Calu3 (cell line): ENCODE measurements at regions not wholly inside any gene's neighbourhood (a gene's known extent, or its start where the extent isn't known, plus 50 kb on each side); places are given as distances from the start of the nearest gene placed in this dataset.

Source experiments
- BruUV-seq: library from RNA; stranded (reverse); fragments of 400-500 nt; replicated peaks from 2 replicates; lab custom pipeline; 2021; lab: Mats Ljungman, UMichigan
- CTCF ChIA-PET: fragments of 300-600 bp; sonication (Branson Sonifier 250); formaldehyde crosslinking; loops from one replicate; lab custom pipeline; 2022; ENCODE audit warnings: antibody characterized with exemption; lab: Charles Lee
- DNase-seq: peaks from one replicate; pipeline ENCODE4 v3.0.0; 2022
- H3K27ac Mint-ChIP-seq: one replicate; pipeline ENCODE4 v1.8.0; 2022; ENCODE audit warnings: mixed read lengths; ENCODE audit not compliant: unreplicated experiment
- H3K27me3 Mint-ChIP-seq: one replicate; pipeline ENCODE4 v1.8.0; 2022; ENCODE audit warnings: mixed read lengths; ENCODE audit not compliant: unreplicated experiment
- H3K36me3 Mint-ChIP-seq: one replicate; pipeline ENCODE4 v1.8.0; 2022; ENCODE audit warnings: mild to moderate bottlenecking, moderate library complexity, mixed read lengths; ENCODE audit not compliant: insufficient read depth, unreplicated experiment
- H3K4me1 Mint-ChIP-seq: one replicate; pipeline ENCODE4 v1.8.0; 2022; ENCODE audit warnings: mild to moderate bottlenecking, low read depth, mixed read lengths; ENCODE audit not compliant: unreplicated experiment
- H3K4me3 Mint-ChIP-seq: one replicate; pipeline ENCODE4 v1.8.0; 2022; ENCODE audit warnings: mild to moderate bottlenecking, low read depth, moderate library complexity, mixed read lengths; ENCODE audit not compliant: unreplicated experiment
- H3K9me3 Mint-ChIP-seq: one replicate; pipeline ENCODE4 v1.8.0; 2022; ENCODE audit warnings: low read depth, mixed read lengths; ENCODE audit not compliant: unreplicated experiment
- CTCF ChIP-seq: fragments of 200-600 bp; IDR thresholded peaks from one replicate; pipeline ENCODE4 v1.8.0; 2022; ENCODE audit warnings: antibody characterized with exemption; ENCODE audit not compliant: unreplicated experiment
- intact Hi-C: fragments of 100-400 bp; cut with micrococcal nuclease; formaldehyde crosslinking; loops from one replicate; pipeline ENCODE4 v1.10.0; 2022; ENCODE audit not compliant: unreplicated experiment

DNA sequence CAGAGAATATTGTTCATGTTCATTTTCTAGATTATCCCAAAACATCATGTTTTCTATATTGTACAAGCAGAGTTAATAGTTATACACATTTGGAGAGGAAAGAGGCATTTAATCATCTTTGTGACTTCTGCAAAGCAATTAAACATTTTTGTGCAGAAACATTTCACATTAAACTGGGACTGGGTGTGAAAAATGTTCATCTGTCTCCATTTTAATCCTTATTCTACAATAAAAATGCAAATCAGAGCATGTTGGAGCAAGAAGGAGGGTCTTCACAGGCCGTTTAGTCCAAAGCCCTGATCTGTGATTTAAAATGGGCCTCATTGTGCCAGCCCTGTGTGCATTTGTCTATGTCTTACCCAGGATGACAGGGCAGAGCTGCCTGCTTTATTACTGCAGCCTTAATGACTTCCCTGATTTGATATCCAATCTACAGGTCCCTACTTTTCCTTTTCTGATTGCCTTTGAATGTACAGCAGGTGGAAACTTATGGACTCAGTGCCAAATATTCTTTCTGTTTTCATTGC lies 183.5 kb downstream of the CAVIN4 start:
- H3K27ac Mint-ChIP-seq, result no peak overlapping the region
- intact Hi-C loops, result no loop called here
- no peak for TF ChIP-seq CTCF
- peaks cover 2% of the 10 kb centered on the region for H3K36me3 Mint-ChIP-seq
- H3K4me1 Mint-ChIP-seq, result no peaks in the 10 kb centered on the region
- H3K27me3 Mint-ChIP-seq, result no peaks in the 10 kb centered on the region
- no peak for DNase-seq
- no TSS peak for BruUV-seq
- no peaks in the 10 kb centered on the region for H3K9me3 Mint-ChIP-seq
- CTCF ChIA-PET, result no interaction called here
- H3K4me3 Mint-ChIP-seq, result no peak overlapping the region

DNA sequence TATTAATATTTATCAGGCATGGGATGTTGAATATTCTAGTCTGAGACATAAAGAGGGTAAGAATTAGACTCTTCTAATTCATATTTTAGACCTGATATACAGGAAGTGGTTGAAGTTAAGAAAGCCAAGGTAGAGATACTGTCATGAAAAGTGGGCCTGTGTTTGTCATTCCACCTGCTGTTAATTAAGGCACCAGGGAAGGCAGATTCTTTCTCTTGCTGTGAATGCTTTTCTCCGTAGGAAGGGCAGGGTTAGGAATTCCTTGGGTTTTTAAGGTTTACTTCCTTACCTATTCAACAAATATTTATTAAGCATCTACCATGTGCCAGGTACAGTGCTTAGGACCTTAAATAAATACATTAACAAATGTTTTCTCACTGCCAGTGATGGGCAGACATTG lies 196.4 kb downstream of the CAVIN4 start:
- BruUV-seq, result no TSS peak
- CTCF ChIA-PET, result no interaction called here
- DNase-seq, result no peak
- no peaks in the 10 kb centered on the region for H3K9me3 Mint-ChIP-seq
- no peak overlapping the region for H3K27ac Mint-ChIP-seq
- no peaks in the 10 kb centered on the region for H3K36me3 Mint-ChIP-seq
- no peak overlapping the region for H3K4me3 Mint-ChIP-seq
- intact Hi-C loops, result no loop called here
- H3K4me1 Mint-ChIP-seq, result no peaks in the 10 kb centered on the region
- peaks cover 29% of the 10 kb centered on the region for H3K27me3 Mint-ChIP-seq
- no peak for TF ChIP-seq CTCF

DNA sequence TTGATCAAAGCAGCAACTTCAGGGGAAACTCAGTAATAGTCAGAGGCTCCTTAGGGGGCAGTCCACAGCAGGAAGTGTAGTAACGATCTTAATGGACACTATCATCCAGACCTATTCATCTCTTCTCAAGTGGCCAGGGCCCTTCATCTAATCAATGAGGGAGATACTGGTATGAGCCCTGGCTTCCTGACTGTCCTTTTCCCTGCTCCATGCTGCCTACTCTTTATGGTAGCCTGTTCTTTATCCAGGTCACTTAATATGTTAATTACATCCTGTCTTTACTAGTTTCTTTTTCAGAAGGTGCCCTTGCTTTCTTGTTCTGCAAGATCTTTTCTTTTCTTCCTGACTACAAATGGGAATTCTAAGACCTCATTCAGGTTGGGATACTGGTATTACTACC lies 197.1 kb downstream of the CAVIN4 start:
- no peaks in the 10 kb centered on the region for H3K4me1 Mint-ChIP-seq
- H3K27me3 Mint-ChIP-seq, result peaks cover 29% of the 10 kb centered on the region
- H3K36me3 Mint-ChIP-seq, result no peaks in the 10 kb centered on the region
- no peak for TF ChIP-seq CTCF
- BruUV-seq, result no TSS peak
- intact Hi-C loops, result no loop called here
- no peak for DNase-seq
- no peak overlapping the region for H3K27ac Mint-ChIP-seq
- CTCF ChIA-PET, result no interaction called here
- no peak overlapping the region for H3K4me3 Mint-ChIP-seq
- no peaks in the 10 kb centered on the region for H3K9me3 Mint-ChIP-seq

DNA sequence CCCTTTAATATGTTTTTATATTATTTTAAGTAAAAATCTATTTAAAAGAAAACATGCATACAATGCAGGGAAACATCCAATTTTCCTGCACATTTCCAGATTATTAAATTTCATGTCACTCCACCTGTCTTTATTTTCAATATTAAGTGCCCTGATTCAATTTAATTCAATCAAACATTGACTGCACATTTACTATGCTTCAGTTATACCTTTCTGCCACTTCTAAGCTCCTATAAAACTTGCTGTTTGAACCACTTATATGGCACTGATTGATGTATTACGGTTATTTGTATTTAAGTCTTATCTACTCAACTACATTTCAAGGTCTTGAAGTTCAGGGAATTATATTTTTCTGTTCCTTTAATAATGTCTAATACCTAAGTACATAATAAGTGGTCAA lies 198.0 kb downstream of the CAVIN4 start:
- H3K4me3 Mint-ChIP-seq, result no peak overlapping the region
- no peak for DNase-seq
- H3K27ac Mint-ChIP-seq, result no peak overlapping the region
- no peaks in the 10 kb centered on the region for H3K4me1 Mint-ChIP-seq
- intact Hi-C loops, result no loop called here
- peaks cover 29% of the 10 kb centered on the region for H3K27me3 Mint-ChIP-seq
- CTCF ChIA-PET, result no interaction called here
- BruUV-seq, result no TSS peak
- no peak for TF ChIP-seq CTCF
- H3K36me3 Mint-ChIP-seq, result no peaks in the 10 kb centered on the region
- no peaks in the 10 kb centered on the region for H3K9me3 Mint-ChIP-seq
